K562 (cell line): ENCODE measurements at regions not wholly inside any gene's neighbourhood (a gene's known extent, or its start where the extent isn't known, plus 50 kb on each side); places are given as distances from the start of the nearest gene placed in this dataset.

ENCODE experiments used
- ATAC-seq: fragments of 200-7000 bp; cut with Tn5 transposase; 3 replicates; pipeline ENCODE4 v1.9.1; 2020; ENCODE audit warnings: moderate library complexity
- BruUV-seq: library from RNA; stranded (reverse); fragments of 400-500 nt; replicated peaks from 2 replicates; lab custom pipeline; 2021; lab: Mats Ljungman, UMichigan
- CTCF ChIA-PET: fragments of 300-600 bp; formaldehyde crosslinking; extraction: SDS; loops from one replicate; lab custom pipeline; 2021; ENCODE audit warnings: low intra/inter-chr PET ratio; lab: Yijun Ruan, JAX
- POLR2A ChIA-PET: fragments of 300-600, 350-650 bp; sonication (Branson Sonifier 250); formaldehyde crosslinking; extraction: SDS; loops from one replicate; lab custom pipeline; 2021; ENCODE audit warnings: antibody characterized with exemption, inconsistent platforms; lab: Yijun Ruan, JAX
- DNase-seq, 4 experiments: peaks; one replicate each; pipeline versions ENCODE4 v3.0.0 to v3.0.0-alpha.2; 2011 to 2018; ENCODE audit warnings: low spot score in 3 of 4, mixed read lengths in 3 of 4; ENCODE audit errors: extremely low read depth in 1 of 4
- FAIRE-seq: peaks from 2 replicates; lab custom pipeline; 2011; peaks lifted over from hg19 to GRCh38; lab: Jason Lieb, UNC
- H2AFZ ChIP-seq: 2 replicates; pipeline ENCODE4 v1.6.0; 2011; ENCODE audit warnings: low read depth, low read length, control low read depth, inconsistent platforms
- H3K27ac ChIP-seq: fragments of 200-600 bp; 3 replicates; pipeline ENCODE4 v1.8.0; 2011; ENCODE audit warnings: low read depth, mild to moderate bottlenecking, control low read depth, inconsistent platforms, low read length, moderate library complexity, mixed read lengths; ENCODE audit errors: extremely low read depth
- H3K27me3 ChIP-seq, 2 experiments: fragments of 300-600 bp in 1 of 2; 2 replicates in 1 of 2; 3 replicates in 1 of 2; pipeline versions ENCODE4 v1.6.0 to v1.8.0; 2011; ENCODE audit warnings: inconsistent platforms in 2 of 2, low read length in 2 of 2, mild to moderate bottlenecking in 1 of 2, mixed read lengths in 1 of 2, moderate library complexity in 1 of 2; ENCODE audit not compliant: control insufficient read depth in 2 of 2, insufficient read depth in 2 of 2
- H3K36me3 ChIP-seq: fragments of 300-600 bp; 3 replicates; pipeline ENCODE4 v1.8.0; 2011; ENCODE audit warnings: mild to moderate bottlenecking, low read length, inconsistent platforms; ENCODE audit not compliant: control insufficient read depth, insufficient read depth
- H3K4me1 ChIP-seq, 2 experiments: fragments of 200-600 bp in 1 of 2; replicated peaks in 1 of 2; 2 replicates in 1 of 2; 3 replicates in 1 of 2; pipeline versions ENCODE4 v1.5.1 to v1.8.0; 2011; ENCODE audit warnings: inconsistent platforms in 2 of 2, low read length in 2 of 2, mild to moderate bottlenecking in 1 of 2, mixed read lengths in 1 of 2, moderate library complexity in 1 of 2; ENCODE audit not compliant: control insufficient read depth in 2 of 2, insufficient read depth in 2 of 2
- H3K4me2 ChIP-seq: 2 replicates; pipeline ENCODE4 v1.6.1; 2011; ENCODE audit warnings: low read length, control low read depth, inconsistent platforms, mixed read lengths; ENCODE audit not compliant: insufficient read depth
- H3K4me3 ChIP-seq: fragments of 200-600 bp; sonication (generic), shearing (Covaris generic); 2 replicates; pipeline ENCODE4 v1.5.1; 2016; ENCODE audit warnings: control low read depth, inconsistent platforms
- H3K79me2 ChIP-seq: fragments of 200-600 bp; 3 replicates; pipeline ENCODE4 v1.8.0; 2011; ENCODE audit warnings: low read length, inconsistent platforms; ENCODE audit not compliant: control insufficient read depth, insufficient read depth
- H3K9ac ChIP-seq, 2 experiments: 2 replicates each; pipeline versions ENCODE4 v1.6.0 to v1.6.1; 2011; ENCODE audit warnings: low read depth in 2 of 2, low read length in 2 of 2, control low read depth in 1 of 2, inconsistent platforms in 1 of 2, mild to moderate bottlenecking in 1 of 2, mixed read lengths in 1 of 2; ENCODE audit not compliant: insufficient read depth in 1 of 2
- H3K9me1 ChIP-seq: one replicate; pipeline ENCODE4 v1.6.0; 2011; ENCODE audit warnings: inconsistent platforms, mild to moderate bottlenecking, low read length, moderate library complexity; ENCODE audit not compliant: control insufficient read depth, insufficient read depth
- H3K9me3 ChIP-seq: replicated peaks from 2 replicates; pipeline ENCODE4 v1.5.1; 2011; ENCODE audit warnings: low read depth, low read length, inconsistent platforms; ENCODE audit not compliant: control insufficient read depth, insufficient read depth
- H4K20me1 ChIP-seq: replicated peaks from 2 replicates; pipeline ENCODE4 v1.6.1; 2011; ENCODE audit warnings: low read length, inconsistent platforms, mixed read lengths; ENCODE audit not compliant: control insufficient read depth, insufficient read depth
- BCOR ChIP-seq: fragments of 450-650 bp; IDR thresholded peaks from 2 replicates; pipeline ENCODE4 v1.6.1; 2016
- CBX8 ChIP-seq: fragments of 200-600 bp; sonication (generic); IDR thresholded peaks from 2 replicates; pipeline ENCODE4 v1.6.1; 2012; ENCODE audit warnings: borderline replicate concordance, mixed run types, low read depth, mild to moderate bottlenecking, moderate library complexity, mixed read lengths, low read length, control low read depth, inconsistent platforms; ENCODE audit not compliant: poor library complexity, severe bottlenecking; ENCODE audit errors: extremely low read depth
- CC2D1A ChIP-seq: fragments of 450-650 bp; IDR thresholded peaks from 2 replicates; pipeline ENCODE4 v1.6.1; 2017; ENCODE audit warnings: mild to moderate bottlenecking
- FIP1L1 ChIP-seq: fragments of 200-400 bp; formaldehyde crosslinking; IDR thresholded peaks from 2 replicates; pipeline ENCODE4 v1.6.1; 2018; ENCODE audit warnings: mild to moderate bottlenecking, low read depth, low read length; ENCODE audit not compliant: poor library complexity, severe bottlenecking
- GTF2E2 ChIP-seq: fragments of 200-800 bp; sonication (Bioruptor generic); IDR thresholded peaks from 2 replicates; pipeline ENCODE4 v1.6.1; 2016; ENCODE audit warnings: missing genetic modification characterization, missing compliant biosample characterization
- MAFG ChIP-seq: fragments of 450-650 bp; conservative IDR thresholded peaks from 2 replicates; pipeline ENCODE4 v1.6.1; 2016; ENCODE audit warnings: missing genetic modification characterization, missing compliant biosample characterization
- PHTF2 ChIP-seq: fragments of 250-450 bp; sonication (Bioruptor Pico); IDR thresholded peaks from 2 replicates; pipeline ENCODE4 v1.5.0; 2021; ENCODE audit warnings: mild to moderate bottlenecking
- SFPQ ChIP-seq: fragments of 200-400 bp; formaldehyde crosslinking; IDR thresholded peaks from 2 replicates; pipeline ENCODE4 v1.6.1; 2017; ENCODE audit warnings: mild to moderate bottlenecking, low read depth, low read length, moderate library complexity
- WGBS: fragments of 100-300 bp; shearing (Covaris generic); methylation state at CpG from one replicate; pipeline ENCODE4 v1.1.6; 2016; ENCODE audit warnings: low coverage, mixed read lengths; ENCODE audit not compliant: insufficient coverage; ENCODE audit errors: missing lambda C conversion rate; 5-methylcytosine and 5-hydroxymethylcytosine counted together
- in situ Hi-C: fragments of 300-500 bp; cut with MboI; formaldehyde crosslinking; loops from 4 replicates; pipeline ENCODE4 v1.15.0; 2018; ENCODE audit warnings: inconsistent platforms, mixed read lengths
- intact Hi-C: fragments of 100-400 bp; cut with micrococcal nuclease; formaldehyde crosslinking; loops from 2 replicates; pipeline ENCODE4 v1.14.2; 2022

- intact Hi-C loops: no loop called here
- ATAC-seq: no peak
- Histone ChIP-seq H3K4me3 (no peak overlapping the region), H3K27ac (no peak overlapping the region), H3K9me3 (no peaks in the 10 kb centered on the region), H3K27me3 (peaks cover 0 to 19% of the 10 kb centered on the region in 2 experiments; a peak in 4 of 5 replicates), H3K36me3 (no peaks in the 10 kb centered on the region), H3K9me1 (no peaks in the 10 kb centered on the region), H3K9ac (no peak overlapping the region), H2AFZ (no peak overlapping the region), H4K20me1 (no peaks in the 10 kb centered on the region), H3K4me1 (no peaks in the 10 kb centered on the region), H3K4me2 (no peak overlapping the region), H3K79me2 (no peaks in the 10 kb centered on the region)
- 7% methylated on average over 5 of the region's 5 CpGs for WGBS
- no TSS peak for BruUV-seq
- CTCF ChIA-PET: no interaction called here
- in situ Hi-C loops: no loop called here
- no peak for FAIRE-seq
- POLR2A ChIA-PET: no interaction called here
- DNase-seq: no peak
- TF ChIP-seq MAFG (tag) (no peak), PHTF2 (no peak), GTF2E2 (no peak), SFPQ (no peak), FIP1L1 (no peak), BCOR (no peak), CC2D1A (no peak), CBX8 (no peak)
Measured at GRCh38 chr20:46816097-46816496, 78.5 kb upstream of the EYA2 start.
